Ammon's horn (tissue), 1 donor: ENCODE measurements at regions not wholly inside any gene's neighbourhood (a gene's known extent, or its start where the extent isn't known, plus 50 kb on each side); places are given as distances from the start of the nearest gene placed in this dataset.
"Not testable (repeated sequence)": the region's sequence is repeated elsewhere in the genome, so short reads cannot be mapped to it uniquely, and the experiment has no call there.

Experiments used
- DNase-seq: peaks from one replicate; pipeline ENCODE4 v3.0.0-alpha.2; 2016; ENCODE audit warnings: low spot score

DNA sequence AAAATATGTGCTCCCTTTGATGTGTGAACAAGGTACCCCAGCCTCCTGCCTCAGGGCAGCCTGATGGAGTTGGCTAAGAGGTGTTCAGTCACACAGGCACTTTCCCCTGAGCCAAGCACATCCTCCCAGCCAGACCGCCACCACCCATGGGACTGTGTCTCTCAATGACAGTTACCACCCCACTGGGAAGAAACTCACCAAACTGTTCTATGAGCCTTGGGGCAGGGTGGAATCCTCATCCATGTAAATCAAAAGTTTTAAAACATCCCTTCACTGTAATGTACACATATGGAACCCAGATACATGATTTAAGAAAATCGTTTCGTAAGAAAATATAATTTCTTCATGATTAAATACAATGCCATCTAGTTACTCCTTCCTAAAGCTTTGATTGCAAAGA lies 138.4 kb upstream of the LSM14A start:
- DNase-seq = no peak

DNA sequence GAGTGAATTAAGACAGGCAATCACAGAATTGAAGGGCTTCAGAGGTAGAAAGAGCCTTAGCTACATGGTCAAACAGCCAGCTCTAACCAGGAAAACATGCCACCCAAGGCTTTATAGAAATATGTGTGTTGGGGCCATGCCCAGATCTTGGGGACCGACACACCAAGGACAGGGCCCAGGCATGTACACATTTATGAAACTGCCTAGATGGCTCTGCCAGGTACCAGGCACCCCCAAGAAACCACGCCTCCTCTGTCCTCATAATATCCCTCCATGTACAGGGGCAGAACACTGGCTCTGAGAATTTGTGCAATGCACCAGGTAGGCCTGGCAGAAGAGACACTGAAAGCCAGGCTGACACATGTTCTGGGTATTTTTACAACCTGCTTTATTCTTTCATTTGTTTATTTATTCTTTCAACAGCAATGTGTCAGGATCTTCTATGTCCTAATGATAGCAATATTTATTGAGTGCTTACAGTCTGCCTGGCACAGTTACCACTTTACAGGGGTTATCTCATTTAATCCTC lies 137.9 kb upstream of the LSM14A start:
- no peak for DNase-seq

DNA sequence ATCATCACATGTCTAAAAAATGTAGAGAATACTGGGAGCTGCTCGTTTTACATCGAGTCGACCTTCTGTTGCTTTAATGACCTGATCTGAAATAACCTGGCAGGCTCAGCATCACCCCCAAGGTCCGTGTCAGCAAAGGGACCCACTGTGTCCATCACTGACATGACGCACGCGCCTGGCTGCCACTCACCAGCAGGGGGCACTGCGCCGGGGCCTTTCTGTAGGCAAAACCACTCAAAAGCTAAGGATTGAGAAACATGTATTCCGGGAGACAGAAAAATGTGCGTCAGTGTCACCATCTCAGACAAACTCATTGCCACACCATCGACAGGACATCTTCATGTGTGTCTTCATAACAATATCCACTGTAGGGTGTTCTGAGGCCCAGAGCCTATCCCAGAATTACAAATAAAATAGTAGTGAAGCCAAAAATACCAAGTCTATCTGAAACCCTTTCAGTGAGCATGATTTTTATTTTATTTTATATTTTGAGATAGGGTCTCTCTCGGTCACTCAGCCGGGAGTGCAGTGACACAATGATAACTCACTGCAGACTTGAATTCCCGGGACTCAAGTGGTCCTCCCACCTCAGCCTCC lies 130.3 kb upstream of the LSM14A start:
- peak; percentile 48 for DNase-seq

GRCh38 chr19:34044021-34044420 lies 128.3 kb upstream of the LSM14A start:
- no peak for DNase-seq

- DNase-seq = no peak
These were observed 122.4 kb upstream of the LSM14A start for GRCh38 chr19:34049944-34050343.

- not testable (repeated sequence) for DNase-seq
These were observed 121.9 kb upstream of the LSM14A start for GRCh38 chr19:34050430-34050829.

DNA sequence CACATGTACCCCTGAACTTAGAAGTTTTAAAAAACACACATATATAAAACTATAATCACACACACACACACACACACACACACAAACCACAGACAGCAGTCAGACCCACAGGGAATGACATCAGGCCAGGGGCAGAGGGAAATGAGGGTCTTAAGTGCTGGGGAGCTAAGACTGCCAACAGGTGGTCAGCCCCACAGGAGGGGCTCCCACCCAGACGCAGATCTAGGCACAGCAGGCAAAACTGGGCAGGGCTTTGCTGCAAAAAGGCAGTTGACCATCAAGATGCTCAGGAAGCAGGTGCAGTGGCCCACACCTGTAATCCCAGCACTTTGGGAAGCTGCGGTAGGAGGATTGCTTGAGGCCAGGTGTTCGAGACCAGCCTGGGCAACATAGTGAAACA lies 121.0 kb upstream of the LSM14A start:
- no peak for DNase-seq

- no peak for DNase-seq
These were observed 115.1 kb upstream of the LSM14A start for GRCh38 chr19:34057155-34057554.

DNA sequence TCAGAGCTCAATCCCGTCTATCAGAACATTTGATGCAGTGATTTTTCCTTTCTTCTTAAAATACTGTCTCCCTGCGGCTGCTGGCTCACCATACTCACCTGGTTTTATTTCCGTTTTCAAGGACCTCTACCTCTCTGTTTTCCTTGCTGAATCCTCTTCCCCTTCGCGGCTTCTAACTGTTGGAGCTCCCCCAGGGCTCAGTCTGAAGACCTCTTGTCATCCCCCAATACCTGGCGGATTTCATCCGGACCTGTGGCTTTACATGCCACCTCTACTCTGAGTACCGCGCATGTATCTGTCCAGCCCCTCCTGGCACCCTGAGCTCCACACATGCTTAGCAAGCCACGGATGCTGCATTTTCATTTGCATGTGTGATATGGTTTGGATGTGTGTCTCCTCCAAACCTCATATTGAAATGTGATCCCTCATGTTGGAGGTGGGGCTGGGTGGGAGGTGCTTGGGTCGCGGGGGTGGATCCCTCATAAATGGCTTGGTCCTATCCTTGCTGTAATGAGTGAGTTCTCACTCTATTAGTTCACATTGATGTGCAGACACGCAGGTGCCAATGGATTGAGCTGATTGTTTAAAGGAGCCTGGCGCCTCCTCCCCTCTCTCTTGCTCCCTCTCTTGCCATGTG lies 106.2 kb upstream of the LSM14A start:
- no peak for DNase-seq

DNA sequence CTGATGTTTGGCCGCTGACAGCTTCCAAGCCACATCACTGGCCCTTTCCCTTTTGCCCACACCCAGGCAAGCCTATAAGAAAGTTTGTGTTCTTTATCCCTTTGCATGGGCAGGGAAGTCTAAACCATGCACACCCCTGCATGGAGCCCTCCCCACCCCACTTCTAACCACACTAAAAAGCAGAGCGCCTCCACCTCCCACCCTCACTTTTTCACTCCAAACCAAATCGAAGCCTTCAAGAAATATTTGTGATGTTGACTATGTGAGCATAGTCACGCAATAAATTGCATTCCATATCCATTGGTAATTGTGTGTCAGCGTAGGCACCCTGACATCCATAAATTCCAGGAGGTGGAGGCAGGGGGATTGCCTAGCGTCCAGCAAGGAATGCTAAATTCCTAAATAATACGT lies 104.4 kb upstream of the LSM14A start:
- DNase-seq = no peak

DNA sequence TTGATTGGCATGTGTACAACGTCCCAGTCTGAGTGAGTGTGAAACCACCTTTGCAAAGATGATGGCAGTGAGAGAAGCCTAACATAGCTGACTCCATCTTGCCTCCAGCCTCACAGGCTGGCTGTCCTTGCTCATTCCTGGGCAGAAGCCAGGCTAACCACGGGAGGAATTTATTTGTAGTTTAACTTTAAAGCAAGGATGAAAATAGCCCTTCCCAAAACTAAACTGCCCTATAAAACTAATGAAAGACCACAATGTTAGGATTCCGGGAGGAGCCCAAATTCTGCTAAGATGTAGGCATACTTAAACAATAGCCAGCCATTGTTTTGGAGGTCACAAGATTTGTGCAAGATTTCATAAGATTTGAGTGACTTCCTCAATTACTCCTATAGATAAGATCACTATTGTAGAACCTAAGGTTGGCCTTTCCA lies 96.6 kb upstream of the LSM14A start:
- no peak for DNase-seq

DNA sequence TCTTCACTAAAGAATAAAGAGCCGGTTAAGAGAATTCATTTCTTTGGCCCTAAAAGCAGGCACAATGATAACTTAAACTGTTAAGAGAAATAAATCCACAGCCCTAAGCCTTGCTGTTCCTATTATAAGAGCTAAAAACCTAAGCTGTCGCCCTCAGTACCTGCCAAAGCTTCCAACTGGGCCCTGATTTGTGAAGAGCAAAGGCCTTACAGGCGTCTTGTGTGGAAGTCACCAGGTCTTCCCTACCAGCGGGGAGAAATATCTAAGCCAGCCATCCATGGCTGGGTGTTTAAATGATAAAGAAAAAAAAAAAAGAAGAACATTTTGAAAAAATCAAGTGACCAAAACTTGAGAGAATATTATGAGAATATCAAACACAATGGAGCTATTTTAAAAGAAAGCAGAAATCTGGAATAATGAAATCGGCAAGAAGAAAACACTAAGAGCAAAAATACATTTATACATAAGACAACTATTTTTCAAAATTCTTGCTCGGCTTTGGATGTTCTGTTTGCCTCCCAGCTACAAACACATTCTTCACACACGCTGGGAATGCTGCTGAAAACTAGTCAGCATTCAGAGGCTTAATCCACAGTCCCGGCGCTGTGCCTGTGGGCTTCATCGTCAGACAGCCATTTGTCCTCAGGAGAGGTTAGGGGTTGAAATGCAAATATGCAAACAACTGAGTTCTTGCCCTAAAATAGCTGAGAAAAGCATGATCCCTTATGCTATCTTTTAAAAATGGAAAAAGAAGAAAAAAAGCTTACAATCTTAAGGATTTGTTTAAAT lies 89.8 kb upstream of the LSM14A start:
- peak; percentile 15 for DNase-seq

DNA sequence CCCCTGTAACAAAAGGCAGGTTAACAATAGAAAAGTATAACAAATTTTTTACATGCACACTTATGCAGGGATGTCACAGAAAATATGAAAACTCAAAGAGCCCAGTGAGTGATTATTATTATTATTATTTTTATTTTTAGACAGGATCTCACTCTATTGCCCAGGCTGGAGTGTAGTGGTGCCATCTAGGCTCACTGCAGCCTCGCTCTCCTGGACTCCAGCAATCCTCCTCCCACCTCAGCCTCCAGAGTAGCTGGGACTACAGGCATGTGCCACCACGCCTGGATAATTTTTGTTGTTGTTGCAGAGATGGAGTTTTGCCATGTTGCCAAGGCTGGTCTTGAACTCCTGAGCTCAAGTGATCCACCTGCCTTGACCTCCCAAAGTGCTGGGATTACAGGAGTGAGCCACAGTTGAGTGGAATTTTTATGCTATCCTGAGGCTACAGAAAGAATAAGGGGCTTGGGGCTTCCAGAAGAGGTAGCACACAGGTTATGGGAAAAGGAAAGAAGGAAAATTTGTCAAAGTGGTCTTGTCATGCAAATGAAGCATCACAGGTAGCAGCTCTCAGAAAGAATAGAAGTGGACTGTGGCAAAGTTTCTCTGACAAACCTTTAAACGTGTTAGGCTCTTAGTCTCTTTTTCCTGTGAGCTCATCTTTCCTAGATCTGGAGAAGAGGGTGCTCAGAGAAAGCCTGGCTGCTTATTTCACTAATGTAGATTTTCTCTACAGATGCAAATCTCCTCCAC lies 87.7 kb upstream of the LSM14A start:
- no peak for DNase-seq

DNA sequence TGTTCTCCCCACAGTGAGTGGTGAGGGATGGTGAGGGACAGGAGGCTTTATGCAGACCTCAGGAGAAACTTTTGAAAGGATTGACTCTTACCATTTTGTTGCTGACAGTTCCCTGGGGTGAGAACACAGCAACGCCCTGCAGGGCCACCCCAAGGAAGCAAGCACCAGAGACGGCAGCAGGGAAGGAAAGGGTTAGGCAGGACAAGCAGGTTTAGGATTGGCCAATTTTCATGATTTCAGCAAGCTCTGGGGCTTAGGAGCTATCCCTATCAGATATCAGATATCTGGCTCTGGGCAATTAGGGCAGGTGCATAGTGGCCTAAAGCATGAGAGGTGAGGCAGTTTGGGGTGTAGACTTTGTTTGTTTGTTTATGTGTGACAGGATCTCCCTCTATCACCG lies 87.0 kb upstream of the LSM14A start:
- no peak for DNase-seq

DNA sequence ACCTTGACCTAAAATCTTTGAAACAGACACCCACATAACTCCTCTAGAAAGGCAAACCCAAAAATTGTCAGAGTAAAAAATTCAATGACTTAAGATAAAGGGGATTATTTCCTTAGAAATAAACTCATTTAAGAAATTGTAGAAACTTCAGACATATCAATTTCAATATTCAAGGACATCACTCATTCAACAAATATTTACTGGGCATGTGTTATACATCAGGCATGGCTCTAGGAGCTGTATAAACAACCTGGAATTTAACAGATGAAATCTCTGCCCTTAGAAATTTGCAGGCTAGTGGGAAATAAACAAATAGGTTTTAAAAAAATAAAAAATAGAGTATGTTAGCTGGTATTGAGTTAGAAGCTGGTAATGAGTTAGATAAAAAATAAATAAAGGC lies 84.0 kb upstream of the LSM14A start:
- DNase-seq = no peak

DNA sequence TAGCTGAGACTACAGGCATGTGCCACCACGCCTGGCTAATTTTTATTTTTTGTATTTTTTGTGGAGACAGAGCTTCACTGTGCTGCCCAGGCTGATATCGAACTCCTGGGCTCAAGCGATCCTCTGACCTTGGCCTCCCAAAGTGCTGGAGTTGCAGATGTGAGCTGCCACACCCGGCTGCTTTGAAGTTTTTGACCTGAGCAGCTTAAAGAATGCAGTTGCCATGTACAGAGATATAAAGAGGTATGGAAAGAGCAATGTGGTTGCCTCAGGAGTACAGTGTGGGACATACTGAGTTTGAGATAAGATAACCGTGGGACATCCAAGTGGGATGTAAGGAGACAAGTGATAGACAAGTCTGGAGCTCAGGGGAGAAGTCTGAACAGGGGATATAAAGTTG lies 82.7 kb upstream of the LSM14A start:
- DNase-seq = no peak

DNA sequence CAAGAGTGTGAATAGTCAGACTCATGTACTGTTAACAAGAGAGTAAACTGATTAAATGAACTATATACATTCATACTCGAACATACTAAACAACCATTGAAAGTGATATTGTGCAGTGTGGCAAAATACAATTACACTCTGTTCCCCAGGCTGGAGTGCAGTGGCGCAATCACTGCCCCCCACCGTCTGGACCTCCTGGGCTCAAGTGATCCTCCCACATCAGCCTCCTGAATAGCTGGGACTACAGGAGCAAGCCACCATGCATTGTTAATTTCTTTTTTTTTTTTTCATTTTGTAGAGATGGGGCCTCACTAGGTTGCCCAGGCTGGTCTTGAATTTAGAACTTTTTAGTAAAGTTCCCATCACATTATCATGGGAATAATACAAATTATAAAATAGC lies 77.3 kb upstream of the LSM14A start:
- no peak for DNase-seq

- DNase-seq = not testable (repeated sequence)
These were observed 76.9 kb upstream of the LSM14A start for GRCh38 chr19:34095411-34095810.

GRCh38 chr19:34096020-34096915 lies 76.0 kb upstream of the LSM14A start:
- DNase-seq = peak; percentile 58

DNA sequence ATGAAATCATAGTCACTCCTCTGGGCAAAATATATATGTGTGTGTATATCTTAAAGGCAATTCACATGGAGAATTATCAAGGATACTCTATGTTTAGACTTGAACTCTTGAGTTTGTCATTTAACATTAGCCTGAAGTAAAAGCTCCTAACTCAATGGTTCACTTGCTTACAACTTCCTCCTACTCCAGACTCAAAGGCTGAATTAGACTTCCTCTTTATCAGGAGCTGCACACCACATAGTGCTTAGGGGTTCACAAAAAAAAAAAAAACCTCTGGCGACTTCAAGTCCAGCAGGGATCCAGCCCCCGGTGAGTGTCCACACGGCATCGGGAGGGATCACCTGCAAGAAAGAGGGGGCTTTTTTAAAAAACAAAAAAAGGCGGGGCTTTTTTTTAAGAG lies 68.2 kb upstream of the LSM14A start:
- no peak for DNase-seq

DNA sequence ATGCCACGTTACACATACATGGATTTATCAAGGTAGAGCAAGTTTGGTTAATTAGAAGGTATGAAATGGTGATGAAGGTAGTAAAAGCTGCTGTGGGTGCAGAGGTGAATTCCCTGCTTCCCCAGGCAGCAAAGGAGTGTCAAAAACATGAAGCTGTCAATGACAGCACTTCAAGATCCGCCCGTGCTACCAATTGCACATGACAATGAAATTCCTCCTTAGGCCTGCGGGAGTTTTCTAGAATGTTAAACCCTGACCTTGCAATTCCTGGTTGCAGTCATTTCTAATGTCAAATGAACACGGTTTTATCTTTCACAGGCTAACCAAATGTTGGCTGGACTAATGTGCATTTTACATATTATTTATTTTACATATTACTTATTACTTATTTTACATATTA lies 67.7 kb upstream of the LSM14A start:
- DNase-seq = no peak
